ENCODE measurements at regions not wholly inside any gene's neighbourhood (a gene's known extent, or its start where the extent isn't known, plus 50 kb on each side); places are given as distances from the start of the nearest gene placed in this dataset.
"Not testable (repeated sequence)": the region's sequence is repeated elsewhere in the genome, so short reads cannot be mapped to it uniquely, and the experiment has no call there.

DNA sequence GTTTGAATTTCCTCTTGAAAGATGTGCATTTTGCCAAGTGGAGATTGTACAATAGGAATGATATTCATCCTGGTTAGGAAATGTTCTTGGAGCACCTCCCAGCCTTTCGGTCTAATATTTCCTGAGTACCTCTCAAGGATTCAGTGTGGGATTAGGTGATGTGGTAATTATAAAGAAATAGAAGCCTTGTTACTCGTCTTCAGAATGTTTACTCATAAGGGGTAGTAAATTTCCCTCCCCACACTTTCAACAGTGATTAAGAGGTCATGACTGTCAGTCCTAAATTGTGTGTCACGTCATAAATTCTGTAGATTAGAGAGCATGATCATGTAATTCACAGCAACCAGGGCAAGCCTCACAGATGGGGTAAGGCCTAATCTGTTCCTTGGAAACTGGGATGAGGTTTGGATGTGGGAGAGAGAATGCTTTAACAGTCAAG, 633.1 kb upstream of the TBL1XR1 start:
- peak in 1 of 2 experiments; percentile 27 for DNase-seq

DNA sequence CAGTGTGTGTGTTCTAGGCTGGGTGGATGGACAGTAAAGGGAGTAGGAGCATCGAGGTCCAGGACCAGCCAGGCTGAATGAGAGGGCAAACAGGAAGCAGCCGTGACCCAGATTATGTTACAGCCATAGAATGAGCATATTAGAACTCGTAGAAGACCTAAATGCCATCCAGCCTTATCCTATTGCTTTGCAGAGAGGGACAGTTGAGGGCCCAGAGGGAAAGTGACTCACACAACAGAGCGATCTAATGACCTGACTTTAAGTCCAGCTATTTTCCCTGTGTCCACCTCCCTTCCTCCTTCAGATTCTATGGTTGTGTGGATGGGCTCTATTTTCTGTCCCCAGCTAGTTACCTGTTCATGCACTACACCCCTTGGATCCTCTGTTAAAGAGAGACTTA, 634.1 kb upstream of the TBL1XR1 start:
- DNase-seq: no peak

DNA sequence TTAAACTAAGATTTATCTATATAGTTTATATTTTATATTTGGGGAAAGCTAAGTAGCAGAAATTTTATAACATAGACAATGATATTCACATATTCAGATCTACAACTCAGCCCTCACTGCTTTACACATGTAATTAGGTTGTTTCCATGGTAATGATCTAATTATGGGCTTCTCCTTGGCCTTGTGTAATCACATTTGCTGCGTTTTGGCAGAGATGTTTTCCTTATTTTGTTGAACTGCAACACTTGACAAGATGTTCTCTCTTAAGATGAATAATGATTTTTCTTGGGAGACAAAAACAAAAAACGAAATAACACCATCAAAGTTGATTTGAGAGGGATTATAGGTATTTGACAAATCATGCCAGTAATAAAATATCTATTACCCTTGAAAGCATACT, 635.6 kb upstream of the TBL1XR1 start:
- peak; percentile 8 to 66 for DNase-seq

DNA sequence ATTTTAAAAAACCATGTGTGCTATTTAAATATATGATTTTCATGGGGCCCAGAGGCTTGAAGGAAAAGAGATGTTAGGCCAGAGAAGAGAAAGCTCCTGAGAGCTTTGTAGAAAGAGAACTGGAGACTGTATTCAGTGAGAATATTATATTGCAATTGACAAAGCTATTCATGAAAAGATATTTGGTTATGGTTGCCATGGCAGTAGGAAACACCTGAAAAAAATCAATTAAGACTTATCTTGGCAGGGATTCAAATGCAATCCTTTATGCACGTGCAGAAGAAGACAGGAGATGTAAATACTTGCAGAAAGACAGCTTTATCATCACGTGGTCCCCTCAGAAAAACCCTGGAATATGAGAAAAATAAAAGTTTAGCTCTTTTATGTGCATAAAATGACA, 636.0 kb upstream of the TBL1XR1 start:
- DNase-seq: no peak

DNA sequence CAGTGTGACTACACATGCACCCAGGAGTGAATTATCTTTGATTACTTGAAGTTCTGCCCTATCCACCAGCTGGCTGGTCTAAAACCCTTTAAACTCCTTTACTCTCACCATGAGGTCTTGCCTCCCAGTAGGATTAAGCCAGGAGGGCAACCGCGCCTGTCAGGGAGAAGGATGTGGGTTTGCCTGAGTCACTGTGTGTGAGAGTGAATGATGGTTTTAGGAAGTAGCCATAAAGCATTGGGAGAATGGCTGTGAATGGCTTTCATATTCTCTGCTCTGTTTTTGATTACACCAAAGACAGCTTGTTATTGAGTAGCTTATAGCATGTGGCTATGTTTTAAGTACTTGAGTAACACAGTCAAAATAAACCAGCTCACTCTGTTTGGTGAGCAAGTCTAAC, 637.7 kb upstream of the TBL1XR1 start:
- DNase-seq: no peak

DNA sequence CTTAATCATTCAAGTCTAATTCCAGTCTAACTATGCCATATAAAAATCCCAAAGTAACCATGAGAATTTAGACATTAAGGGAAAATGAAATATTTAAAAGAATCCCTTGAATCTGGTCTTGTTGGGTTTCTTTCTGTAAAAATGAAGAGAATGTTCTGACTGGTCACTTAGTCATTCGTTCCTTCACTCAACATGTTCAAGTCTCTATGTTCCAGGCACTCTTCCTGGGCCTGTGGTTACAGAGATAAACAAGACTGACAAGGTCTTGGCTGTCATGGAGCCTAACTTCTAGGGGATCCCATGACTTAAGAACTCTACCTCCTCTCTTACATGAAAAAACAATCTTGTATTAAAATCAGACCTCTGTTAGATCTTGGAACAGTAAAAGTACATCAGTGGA, 638.6 kb upstream of the TBL1XR1 start:
- no peak for DNase-seq

DNA sequence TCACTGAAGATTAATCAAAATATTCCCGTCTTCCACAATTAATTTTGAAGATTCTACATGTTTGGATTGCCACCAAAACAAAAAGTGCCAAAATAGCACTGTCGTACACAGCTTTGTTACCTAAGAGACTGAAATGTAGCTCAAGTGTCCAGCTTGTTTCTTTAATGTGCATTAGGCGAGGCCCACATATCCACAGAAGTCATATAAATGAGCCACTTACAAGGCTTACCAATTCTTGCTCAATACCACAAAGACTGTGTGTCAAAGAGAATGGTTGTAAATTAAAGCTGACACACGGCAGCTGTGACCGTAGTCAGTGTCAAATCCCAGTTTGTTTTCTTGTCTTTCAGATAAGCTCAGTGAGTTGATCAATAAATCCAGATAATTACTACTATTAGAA, 639.4 kb upstream of the TBL1XR1 start:
- no peak for DNase-seq

DNA sequence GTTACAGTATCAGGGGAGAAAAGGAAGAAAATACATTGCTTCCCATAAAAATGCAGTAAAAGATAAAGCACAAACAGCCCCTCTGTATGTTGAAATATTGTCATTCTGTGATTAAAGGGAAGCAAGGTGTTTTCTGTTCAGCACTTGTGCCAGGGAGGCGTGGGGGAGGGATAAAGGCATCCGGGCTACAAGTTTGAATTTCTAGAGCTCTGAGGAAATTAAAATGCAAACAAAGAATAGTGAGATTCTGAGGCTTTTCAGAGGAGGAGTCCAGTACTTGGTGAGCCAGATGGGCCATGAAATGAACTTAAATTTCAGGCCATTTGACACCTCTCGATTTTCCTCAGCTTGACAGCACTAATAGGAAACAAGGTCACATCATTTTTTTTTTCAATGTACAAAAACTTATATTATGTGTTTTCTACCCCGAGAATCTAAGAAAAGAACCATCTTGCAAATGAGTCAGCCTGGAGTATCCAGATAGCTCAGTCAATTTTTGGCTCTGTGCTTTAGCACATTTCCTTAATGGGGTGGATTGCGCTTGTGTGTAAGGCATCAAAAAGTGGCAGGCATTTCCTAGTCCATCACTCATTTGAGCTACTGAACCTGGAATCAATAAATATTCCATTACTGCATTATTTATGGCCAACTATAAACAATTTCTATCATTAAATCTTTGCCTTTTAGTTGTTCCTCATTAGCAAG, 640.8 kb upstream of the TBL1XR1 start:
- no peak for DNase-seq

DNA sequence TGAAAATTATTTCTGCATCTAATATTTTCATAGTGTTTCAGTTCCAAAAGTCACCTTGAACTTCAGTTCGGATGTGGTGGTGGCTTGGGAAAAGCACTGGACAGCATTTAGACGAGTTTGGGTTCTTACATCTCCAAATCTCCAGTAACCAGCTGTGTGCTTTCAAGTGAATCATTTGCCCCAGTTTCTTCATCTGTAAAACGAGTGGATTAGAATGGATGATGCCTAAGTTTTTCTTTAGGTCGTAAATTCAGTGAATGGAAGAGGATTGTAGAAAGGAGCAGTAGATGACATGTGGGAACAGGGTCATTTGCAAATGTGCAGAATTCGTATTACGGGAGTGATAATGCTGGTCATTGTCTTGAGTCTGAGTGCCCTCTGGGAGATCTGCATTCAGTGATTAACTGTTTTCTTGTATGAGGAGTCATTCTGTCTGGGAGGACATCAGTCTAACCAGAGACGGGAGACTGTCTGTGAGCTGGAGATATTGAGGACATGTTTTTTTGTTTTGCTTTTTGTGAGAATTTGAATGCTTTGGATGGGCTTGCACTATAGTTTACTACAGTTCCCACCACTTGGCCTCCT, 641.6 kb upstream of the TBL1XR1 start:
- DNase-seq: no peak

DNA sequence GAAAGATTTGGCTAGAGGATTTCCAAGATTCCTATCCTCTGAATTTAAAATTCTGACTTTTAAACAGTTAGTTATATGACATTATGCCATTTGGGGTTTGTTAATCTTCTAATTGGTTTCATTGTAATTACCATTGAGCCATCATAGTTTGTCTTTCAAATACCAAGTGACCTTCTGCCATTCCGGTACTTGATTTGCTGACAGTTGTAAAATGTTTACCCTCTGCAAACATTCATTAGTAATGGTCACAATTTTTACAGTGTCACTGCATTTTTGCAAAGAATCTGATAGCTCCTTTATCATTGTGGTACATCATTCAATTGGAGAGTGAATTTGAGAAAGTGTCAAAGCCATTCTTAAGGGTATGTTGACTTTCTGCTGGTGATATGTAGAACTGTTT, 645.0 kb upstream of the TBL1XR1 start:
- DNase-seq: no peak

DNA sequence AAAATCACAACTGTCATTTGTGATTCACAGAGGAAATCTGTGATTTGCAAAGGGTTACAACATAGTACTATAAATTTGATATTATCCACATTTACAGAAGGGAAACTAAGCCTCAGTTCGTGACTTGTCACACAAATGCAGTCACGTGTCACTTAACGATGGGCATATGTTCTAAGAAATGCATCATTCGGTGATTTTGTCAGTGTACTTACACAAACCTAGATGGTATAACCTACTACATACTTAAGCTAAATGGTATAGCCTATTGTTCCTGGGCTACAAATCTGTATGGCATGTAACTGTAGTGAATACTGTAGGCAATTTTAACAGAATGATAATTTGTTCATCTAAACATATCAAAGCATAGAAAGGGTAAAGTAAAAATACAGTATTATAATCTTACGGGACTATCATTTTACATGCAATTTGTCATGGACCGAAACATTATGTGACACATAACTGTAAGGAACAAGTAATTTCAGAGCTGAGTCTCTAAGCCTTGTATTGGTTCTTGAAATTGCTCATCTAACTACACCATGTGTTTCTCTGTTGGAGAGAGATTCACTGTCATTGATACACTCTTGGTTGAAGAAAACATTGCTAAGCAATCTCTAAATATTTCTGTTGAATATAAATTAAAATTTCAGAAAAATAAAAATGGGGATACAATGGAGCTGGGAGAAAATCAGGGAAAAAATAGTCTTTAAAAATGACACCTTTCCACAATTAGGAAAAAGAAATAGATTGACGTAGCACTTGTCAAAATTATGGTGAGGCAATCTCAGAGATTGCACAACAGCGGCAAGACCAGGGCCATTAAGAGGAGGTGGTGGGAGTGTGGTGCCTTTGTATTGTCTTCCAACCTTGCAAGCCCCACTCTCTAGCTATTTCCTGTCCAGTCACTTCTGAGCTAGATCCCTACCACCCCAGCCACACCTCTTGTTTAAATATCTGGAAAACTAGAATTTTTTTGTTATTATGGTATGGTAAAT, 645.8 kb upstream of the TBL1XR1 start:
- DNase-seq: no peak

DNA sequence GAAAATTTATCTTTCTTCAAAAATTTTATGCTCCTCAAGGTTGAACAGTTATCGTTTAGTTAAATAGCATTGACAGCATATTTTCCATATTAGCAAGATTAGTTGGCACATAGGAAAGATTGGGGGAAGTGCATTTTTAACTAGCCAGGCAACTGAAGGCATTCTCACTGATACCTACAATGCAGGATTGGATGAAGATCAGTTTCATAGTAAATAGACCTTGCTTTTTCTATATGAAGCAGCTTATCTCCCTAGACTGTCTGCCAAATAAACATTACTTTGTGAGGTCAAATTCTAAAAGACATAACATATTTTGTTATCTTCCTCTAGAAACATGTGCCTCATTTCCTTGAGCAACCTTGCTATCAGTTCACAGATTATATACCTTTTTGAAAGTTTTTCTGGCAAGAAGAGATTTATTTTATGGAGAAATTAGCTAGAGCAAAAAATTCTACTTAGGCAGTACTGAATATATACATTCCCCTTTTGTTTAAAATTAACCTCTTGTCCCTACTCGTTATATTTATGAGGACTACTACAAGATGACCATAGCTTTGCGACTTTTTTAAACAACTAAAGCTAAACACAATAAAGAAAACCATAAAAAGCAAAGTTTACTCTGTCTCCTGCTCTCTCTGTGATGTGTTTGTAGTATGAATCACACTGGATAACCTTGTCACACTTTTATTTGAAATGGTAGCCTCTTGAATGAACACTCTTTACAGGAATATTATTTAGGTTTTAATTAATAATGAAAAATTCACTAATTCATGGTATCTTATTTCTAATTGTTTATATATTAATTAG, 654.9 kb upstream of the TBL1XR1 start:
- no peak for DNase-seq

DNA sequence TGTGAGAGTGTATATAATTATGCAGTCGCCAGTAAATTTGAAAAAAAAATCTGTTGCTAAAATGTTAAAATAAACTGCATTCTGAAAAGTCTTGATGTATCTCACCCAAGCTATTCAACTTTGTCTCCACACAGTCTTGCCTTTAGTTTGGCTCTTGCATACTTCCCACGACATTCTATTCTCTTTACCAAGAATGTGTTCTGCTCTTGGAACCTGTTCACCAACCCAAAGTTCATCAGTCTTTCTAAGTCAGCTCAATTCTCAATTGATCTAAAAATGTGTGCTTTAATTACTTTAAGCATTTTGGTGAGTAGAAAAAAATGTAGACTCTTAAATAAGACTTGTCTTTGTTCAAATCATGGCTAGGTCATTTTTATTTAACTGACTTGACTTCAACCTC, 657.7 kb upstream of the TBL1XR1 start:
- no peak for DNase-seq

DNA sequence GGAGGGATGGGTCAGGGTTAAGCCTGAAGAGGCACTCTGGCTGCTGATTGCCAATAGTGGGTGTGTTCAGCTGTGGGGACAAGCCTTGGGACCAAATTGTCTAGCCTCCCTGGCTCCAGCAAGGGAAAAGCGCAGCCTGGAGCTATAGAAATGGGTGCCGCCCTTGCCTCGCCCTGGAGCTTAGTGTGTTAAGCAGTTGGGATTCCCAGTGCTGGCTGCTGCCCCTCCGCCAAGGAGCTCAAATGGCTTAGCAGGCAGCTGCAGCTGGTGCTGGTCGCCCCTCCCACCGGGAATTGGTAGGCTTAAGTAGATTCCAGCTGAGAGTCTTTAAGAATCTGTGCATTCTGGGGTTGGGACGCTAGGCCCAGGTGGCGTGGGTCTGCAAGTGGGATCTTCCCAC, 662.9 kb upstream of the TBL1XR1 start:
- no peak for DNase-seq

DNA sequence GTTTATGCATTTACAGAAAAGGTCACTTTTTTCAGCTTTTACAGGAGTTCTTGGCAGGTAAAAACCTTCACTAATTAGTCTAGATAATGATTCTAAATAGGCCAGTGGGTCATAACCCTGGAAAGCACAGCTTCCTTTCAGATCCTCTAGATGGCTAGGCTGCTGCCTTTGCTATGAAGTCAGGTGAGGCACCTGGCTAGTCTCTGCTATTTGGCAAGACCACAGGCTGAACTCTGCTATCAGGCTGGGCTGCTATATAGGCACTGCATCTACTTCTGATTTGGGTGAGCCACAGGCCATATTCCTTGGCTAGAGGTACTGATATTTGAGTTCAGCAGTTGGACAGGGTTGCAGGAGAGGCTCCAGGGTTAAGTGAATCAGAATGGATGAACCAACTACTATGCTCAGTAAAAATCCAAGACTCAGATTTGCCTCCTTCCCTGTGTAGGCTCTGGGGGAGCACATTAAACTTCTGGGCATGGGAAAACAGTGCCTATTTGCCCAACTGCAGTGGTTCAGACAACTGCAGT, 665.7 kb upstream of the TBL1XR1 start:
- no peak for DNase-seq

DNA sequence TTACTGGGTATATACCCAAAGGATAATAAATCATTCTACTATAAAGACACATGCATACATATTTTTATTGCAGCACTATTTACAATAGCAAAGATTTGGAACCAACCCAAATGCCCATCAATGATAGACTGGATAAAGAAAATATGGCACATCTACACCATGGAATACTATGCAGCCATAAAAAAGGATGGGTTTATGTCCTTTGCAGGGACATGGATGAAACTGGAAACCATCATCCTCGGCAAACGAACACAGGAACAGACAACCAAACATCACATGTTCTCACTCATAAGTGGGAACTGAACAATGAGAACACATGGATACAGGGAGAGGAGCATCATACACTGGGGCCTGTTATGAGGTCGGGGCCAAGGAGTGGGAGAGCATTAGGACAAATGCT, 665.0 kb upstream of the KCNMB2 start:
- not testable (repeated sequence) for DNase-seq

DNA sequence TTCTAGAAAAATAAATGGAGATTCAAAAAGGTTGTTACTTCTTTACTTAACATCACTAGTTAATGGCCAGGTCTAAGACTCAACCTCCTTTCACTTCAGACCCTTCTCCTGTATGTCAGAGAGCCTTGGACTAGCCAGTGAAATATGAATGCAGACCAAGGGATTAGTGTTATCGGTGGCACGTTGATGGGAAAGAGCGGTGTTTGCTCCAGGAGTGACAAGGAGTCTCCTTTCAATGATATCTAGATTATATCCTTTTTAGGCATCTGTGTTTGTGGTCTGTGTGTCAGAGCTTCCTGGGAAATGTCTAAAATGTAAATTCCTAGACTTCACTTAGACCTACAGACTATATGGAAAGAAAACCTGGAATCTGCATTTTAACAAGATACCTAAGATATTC, 658.0 kb upstream of the KCNMB2 start:
- no peak for DNase-seq

DNA sequence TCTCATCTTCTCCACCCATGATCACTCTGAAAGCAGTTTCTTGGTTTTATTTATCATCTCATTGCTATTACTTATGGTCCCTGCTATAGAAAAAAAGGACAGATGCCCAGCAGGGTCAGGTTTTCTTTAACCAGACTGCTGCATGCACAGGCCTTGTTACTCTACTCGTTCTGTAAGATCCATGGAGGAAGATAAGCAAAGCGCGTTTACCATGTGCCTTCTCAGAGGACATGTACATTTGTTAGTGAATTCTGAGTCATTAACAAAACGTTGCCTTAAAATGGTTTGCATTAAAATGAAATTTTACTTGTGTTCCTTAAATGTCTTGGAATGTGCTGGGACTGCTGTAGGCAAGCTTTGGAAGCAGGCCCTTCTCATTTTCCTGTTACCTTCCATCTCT, 657.3 kb upstream of the KCNMB2 start:
- no peak for DNase-seq

DNA sequence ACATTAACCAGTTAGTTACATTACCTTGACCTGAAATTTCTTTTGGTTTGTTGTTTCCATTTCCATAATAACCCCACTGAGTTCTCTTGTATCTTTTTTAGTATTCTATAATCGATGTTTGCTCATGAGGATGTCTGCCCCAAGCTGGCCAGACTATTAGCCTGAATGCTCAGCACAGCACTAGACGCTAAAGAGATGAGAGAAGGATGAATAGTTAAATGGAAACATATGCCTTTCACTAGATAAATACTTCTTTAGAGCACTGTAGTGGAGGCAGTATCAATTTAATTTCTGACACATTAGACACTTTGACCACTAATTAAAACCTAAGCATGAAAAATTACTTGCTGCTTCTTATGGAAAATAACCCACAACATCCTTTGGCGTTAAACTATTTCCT, 654.9 kb upstream of the KCNMB2 start:
- DNase-seq: no peak

DNA sequence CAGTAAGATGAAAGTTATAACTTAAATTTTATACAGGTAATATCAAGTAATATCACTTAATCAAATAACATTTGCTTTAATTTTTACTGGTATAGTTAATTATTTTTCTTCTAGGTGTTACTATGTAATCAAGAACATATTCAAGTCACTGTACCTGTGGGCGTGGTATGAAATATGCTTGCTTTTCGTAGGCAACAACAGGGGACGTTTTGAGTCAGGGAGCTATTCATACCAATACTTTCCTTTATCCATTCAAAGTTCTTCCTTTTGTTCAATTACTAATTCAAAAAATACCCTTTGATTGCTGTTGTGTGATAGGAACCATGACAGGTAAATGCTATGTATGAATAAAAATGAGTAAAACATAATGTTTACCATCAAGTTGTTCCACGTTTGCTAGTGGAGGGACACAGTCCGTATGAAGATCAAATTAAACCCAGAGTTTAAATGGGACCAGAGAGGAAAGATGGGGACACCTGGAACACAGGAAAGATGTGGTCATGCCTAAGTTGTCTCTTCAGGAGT, 654.0 kb upstream of the KCNMB2 start:
- DNase-seq: no peak

DNA sequence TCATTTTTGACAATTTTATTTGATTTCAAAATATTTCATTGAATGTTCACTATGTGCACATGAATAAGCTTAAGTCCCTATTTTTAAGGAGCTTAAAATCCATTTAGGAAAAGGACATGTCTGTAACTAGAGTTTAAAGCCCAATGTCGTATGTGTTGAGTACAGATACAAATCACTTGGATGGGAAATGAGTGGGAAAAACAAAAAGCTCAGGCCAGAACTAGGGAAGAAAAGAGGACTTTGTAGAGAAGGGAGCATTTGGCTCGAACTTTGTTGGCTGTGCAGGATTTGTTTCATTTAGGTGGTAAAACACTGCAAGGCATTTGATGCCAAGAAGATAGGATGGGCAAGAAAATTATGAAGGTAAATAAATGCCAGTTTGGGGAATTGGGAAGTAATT, 653.1 kb upstream of the KCNMB2 start:
- no peak for DNase-seq

DNA sequence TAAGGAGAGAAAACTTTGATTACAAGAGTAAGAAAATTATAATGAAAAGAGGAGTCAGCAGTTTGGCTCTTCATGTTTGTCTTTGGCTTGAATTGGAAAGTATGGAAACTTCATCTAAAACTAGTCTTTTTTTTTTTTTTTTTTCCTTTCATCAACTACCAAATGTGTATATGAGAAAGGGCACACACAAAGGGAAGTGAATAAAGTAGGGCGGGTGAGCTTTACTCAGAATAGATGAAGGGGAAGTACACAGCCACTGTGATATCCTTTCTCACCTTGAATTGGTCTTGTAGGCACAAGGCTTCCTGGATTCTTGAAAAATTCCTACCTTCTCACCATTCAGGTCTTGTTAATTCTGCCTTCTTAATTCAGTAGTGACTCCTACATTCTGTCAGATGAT, 652.3 kb upstream of the KCNMB2 start:
- no peak for DNase-seq
